ENCODE measurements at regions not wholly inside any gene's neighbourhood (a gene's known extent, or its start where the extent isn't known, plus 50 kb on each side); places are given as distances from the start of the nearest gene placed in this dataset.
A peak's percentile ranks its signal among the peaks of the same experiment; 100 is the strongest.

- WGBS, 2 experiments (ENCODE audit: low coverage in 1 of 2, low lambda C conversion rate in 2 of 2, missing lambda C conversion rate in 2 of 2) = 35 to 64% methylated on average over 1 of the region's 1 CpG
- Histone ChIP-seq H2AFZ (no peak overlapping the region), H3K79me2 (ENCODE audit: insufficient read depth) (no peaks in the 10 kb centered on the region), H3K4me2 (ENCODE audit: unreplicated experiment) (no peak overlapping the region), H3K27me3 (replicated peaks; ENCODE audit: insufficient read depth) (no peaks in the 10 kb centered on the region), H3F3A (ENCODE audit: insufficient read depth) (no peaks in the 10 kb centered on the region), H3K4me1 (ENCODE audit: insufficient read depth) (no peaks in the 10 kb centered on the region), H3K4me3 (no peak overlapping the region), H3K27ac (no peak overlapping the region), H4K20me1 (ENCODE audit: insufficient read depth) (no peaks in the 10 kb centered on the region), H3K9me3 (ENCODE audit: low read depth) (no peaks in the 10 kb centered on the region), H3K36me3 (ENCODE audit: low read depth) (no peaks in the 10 kb centered on the region), H3K9me2 (ENCODE audit: insufficient read depth) (no peaks in the 10 kb centered on the region), H3K9ac (no peak overlapping the region)
- in situ Hi-C loops (cut with MboI) = no loop called here
- no peak for TF ChIP-seq EZH2phosphoT487 (IDR thresholded peaks at IDR 0.05; ENCODE audit: insufficient read depth, low read depth)
- no peak for DNase-seq
These were observed 406.2 kb downstream of the ANKRD50 start for GRCh38 chr4:124306352-124306751.

DNA sequence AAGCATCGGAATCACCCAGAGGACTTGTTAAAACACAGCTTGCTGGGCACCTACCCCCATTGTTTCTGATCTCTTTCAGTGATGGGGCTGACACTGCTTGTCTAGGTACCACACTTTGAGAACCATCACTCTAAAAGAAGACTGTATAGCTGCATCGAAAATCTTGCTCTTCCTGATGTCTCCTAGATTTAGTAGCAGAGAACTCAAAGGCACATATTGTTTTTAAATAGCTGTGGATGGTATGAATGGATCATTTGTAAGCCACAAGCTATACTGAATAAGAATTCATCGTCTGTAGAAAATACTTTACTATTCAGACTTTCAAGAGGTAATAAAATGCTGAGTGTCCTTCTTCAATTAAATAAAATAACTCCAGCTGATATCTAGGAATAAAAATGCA, 405.4 kb downstream of the ANKRD50 start:
- no peaks in the 10 kb centered on the region for H4K20me1 ChIP-seq (ENCODE audit: insufficient read depth)
- H3F3A ChIP-seq (ENCODE audit: insufficient read depth) = no peaks in the 10 kb centered on the region
- H3K79me2 ChIP-seq (ENCODE audit: insufficient read depth) = no peaks in the 10 kb centered on the region
- no peak overlapping the region for H3K4me3 ChIP-seq
- in situ Hi-C loops (cut with MboI) = no loop called here
- H3K4me1 ChIP-seq (ENCODE audit: insufficient read depth) = no peaks in the 10 kb centered on the region
- DNase-seq = no peak
- H3K9me3 ChIP-seq (ENCODE audit: low read depth) = no peaks in the 10 kb centered on the region
- WGBS, 2 experiments (ENCODE audit: low coverage in 1 of 2, low lambda C conversion rate in 2 of 2, missing lambda C conversion rate in 2 of 2) = 69 to 78% methylated on average over 3 of the region's 3 CpGs
- TF ChIP-seq EZH2 (IDR thresholded peaks at IDR 0.05; ENCODE audit: insufficient read depth, poor library complexity, severe bottlenecking) = no peak
- TF ChIP-seq EZH2phosphoT487 (IDR thresholded peaks at IDR 0.05; ENCODE audit: insufficient read depth, low read depth) = no peak
- no peak overlapping the region for H3K27ac ChIP-seq
- H3K4me2 ChIP-seq (ENCODE audit: unreplicated experiment) = no peak overlapping the region
- no peak overlapping the region for H3K9ac ChIP-seq
- H2AFZ ChIP-seq = no peak overlapping the region
- no peaks in the 10 kb centered on the region for H3K9me2 ChIP-seq (ENCODE audit: insufficient read depth)
- H3K27me3 ChIP-seq (replicated peaks; ENCODE audit: insufficient read depth) = no peaks in the 10 kb centered on the region
- no peaks in the 10 kb centered on the region for H3K36me3 ChIP-seq (ENCODE audit: low read depth)

DNA sequence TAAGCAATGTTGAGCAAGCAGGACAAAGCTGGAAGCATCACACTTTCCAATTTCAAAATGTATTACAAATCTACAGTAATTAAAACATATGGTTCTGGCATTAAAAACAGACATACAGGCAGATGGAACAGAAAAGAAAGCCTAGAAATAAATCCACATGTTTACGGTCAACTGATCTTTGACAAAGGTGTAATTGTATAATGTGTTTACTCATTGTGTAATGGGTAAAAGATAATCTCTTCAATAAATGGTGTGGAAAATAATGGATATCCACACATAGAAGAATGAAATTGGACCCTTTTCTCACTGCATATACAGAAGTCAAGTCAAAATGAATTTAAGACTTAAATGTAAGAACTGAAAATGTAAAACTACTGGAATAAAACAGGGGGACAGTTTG, 394.2 kb downstream of the ANKRD50 start:
- no peak overlapping the region for H3K9ac ChIP-seq
- H3F3A ChIP-seq (ENCODE audit: insufficient read depth) = no peaks in the 10 kb centered on the region

DNA sequence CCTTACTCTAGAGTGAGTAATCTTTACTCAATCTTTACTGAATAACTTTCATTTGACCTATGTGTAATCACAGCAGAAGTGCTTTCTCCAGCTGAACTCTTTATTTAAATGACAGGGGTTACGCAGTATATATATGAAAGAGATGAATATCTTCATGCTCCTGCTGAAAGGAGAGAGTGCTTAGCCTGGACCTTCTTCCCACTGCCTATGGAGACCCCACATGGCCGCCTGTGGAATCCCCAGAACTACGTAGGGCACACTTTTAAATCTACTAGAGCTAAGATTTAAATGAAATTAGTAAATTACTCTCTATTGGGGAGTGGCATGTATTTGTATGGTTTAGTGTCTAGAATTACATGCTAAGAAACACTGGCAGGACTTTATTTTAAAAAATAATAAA, 391.2 kb downstream of the ANKRD50 start:
- 78 to 87% methylated on average over 3 of the region's 3 CpGs for WGBS, 2 experiments (ENCODE audit: low coverage in 1 of 2, low lambda C conversion rate in 2 of 2, missing lambda C conversion rate in 2 of 2)
- Histone ChIP-seq H3K27me3 (replicated peaks; ENCODE audit: insufficient read depth) (no peaks in the 10 kb centered on the region), H3K4me2 (ENCODE audit: unreplicated experiment) (no peak overlapping the region), H3F3A (ENCODE audit: insufficient read depth) (no peaks in the 10 kb centered on the region), H3K9ac (no peak overlapping the region), H4K20me1 (ENCODE audit: insufficient read depth) (no peaks in the 10 kb centered on the region), H3K9me2 (ENCODE audit: insufficient read depth) (no peaks in the 10 kb centered on the region), H3K27ac (no peak overlapping the region), H3K79me2 (ENCODE audit: insufficient read depth) (no peaks in the 10 kb centered on the region), H2AFZ (0 out of 2 replicates have a peak overlapping the region, but pooled peaks have one; percentile 16), H3K9me3 (ENCODE audit: low read depth) (no peaks in the 10 kb centered on the region), H3K4me1 (ENCODE audit: insufficient read depth) (no peaks in the 10 kb centered on the region; the same call in 1 of the 2 replicates), H3K36me3 (ENCODE audit: low read depth) (no peaks in the 10 kb centered on the region), H3K4me3 (no peak overlapping the region)
- in situ Hi-C loops (cut with MboI) = no loop called here
- DNase-seq = peak; percentile 24
- TF ChIP-seq EZH2 (IDR thresholded peaks at IDR 0.05; ENCODE audit: insufficient read depth, poor library complexity, severe bottlenecking) (no peak), EZH2phosphoT487 (IDR thresholded peaks at IDR 0.05; ENCODE audit: insufficient read depth, low read depth) (no peak)

More for the DNA sequence above, 394.2 kb downstream of the ANKRD50 start:
- Histone ChIP-seq H4K20me1 (ENCODE audit: insufficient read depth) (no peaks in the 10 kb centered on the region), H2AFZ (no peak overlapping the region), H3K4me3 (no peak overlapping the region), H3K27ac (no peak overlapping the region), H3K27me3 (replicated peaks; ENCODE audit: insufficient read depth) (no peaks in the 10 kb centered on the region), H3K79me2 (ENCODE audit: insufficient read depth) (no peaks in the 10 kb centered on the region), H3K4me1 (ENCODE audit: insufficient read depth) (no peaks in the 10 kb centered on the region; the same call in 1 of the 2 replicates), H3K36me3 (ENCODE audit: low read depth) (no peaks in the 10 kb centered on the region), H3K9me3 (ENCODE audit: low read depth) (no peaks in the 10 kb centered on the region), H3K9me2 (ENCODE audit: insufficient read depth) (no peaks in the 10 kb centered on the region), H3K4me2 (ENCODE audit: unreplicated experiment) (no peak overlapping the region)
- TF ChIP-seq EZH2phosphoT487 (IDR thresholded peaks at IDR 0.05; ENCODE audit: insufficient read depth, low read depth) (no peak), EZH2 (IDR thresholded peaks at IDR 0.05; ENCODE audit: insufficient read depth, poor library complexity, severe bottlenecking) (no peak)
- WGBS, 2 experiments (ENCODE audit: low coverage in 1 of 2, low lambda C conversion rate in 2 of 2, missing lambda C conversion rate in 2 of 2) = 94 to 98% methylated on average over 1 of the region's 1 CpG
- in situ Hi-C loops (cut with MboI) = no loop called here
- no peak for DNase-seq
